C4-2B (cell line): ENCODE measurements at regions not wholly inside any gene's neighbourhood (a gene's known extent, or its start where the extent isn't known, plus 50 kb on each side); places are given as distances from the start of the nearest gene placed in this dataset.

Source experiments
- H3K27ac ChIP-seq: fragments of 450-650 bp; 2 replicates; pipeline ENCODE4 v1.5.1; 2017
- CTCF ChIP-seq: fragments of 450-650 bp; conservative IDR thresholded peaks from 2 replicates; pipeline ENCODE4 v1.5.1; 2017; ENCODE audit warnings: mild to moderate bottlenecking
- ZFX ChIP-seq: fragments of 450-650 bp; IDR thresholded peaks from 2 replicates; pipeline ENCODE4 v1.6.1; 2017

GRCh38 chr11:127226949-127227348, 226.4 kb upstream of the KIRREL3 start:
- no peak overlapping the region for H3K27ac ChIP-seq
- no peak for TF ChIP-seq CTCF
- TF ChIP-seq ZFX, result no peak

GRCh38 chr11:127226380-127226779, 225.8 kb upstream of the KIRREL3 start:
- H3K27ac ChIP-seq, result no peak overlapping the region
- no peak for TF ChIP-seq CTCF
- TF ChIP-seq ZFX, result no peak

GRCh38 chr11:127225619-127226018, 225.0 kb upstream of the KIRREL3 start:
- H3K27ac ChIP-seq, result no peak overlapping the region
- no peak for TF ChIP-seq ZFX
- no peak for TF ChIP-seq CTCF

- H3K27ac ChIP-seq, result no peak overlapping the region
- TF ChIP-seq ZFX (no peak), CTCF (no peak)
Measured at GRCh38 chr11:127224276-127224675, 223.7 kb upstream of the KIRREL3 start.

GRCh38 chr11:127223633-127224032, 223.1 kb upstream of the KIRREL3 start:
- no peak overlapping the region for H3K27ac ChIP-seq
- TF ChIP-seq ZFX (no peak), CTCF (no peak)

GRCh38 chr11:127223026-127223425, 222.5 kb upstream of the KIRREL3 start:
- TF ChIP-seq CTCF (no peak), ZFX (no peak)
- no peak overlapping the region for H3K27ac ChIP-seq

GRCh38 chr11:127219704-127220103, 219.1 kb upstream of the KIRREL3 start:
- no peak for TF ChIP-seq CTCF
- TF ChIP-seq ZFX, result no peak
- no peak overlapping the region for H3K27ac ChIP-seq
